Pancreas (tissue), 10 donors: ENCODE measurements at regions not wholly inside any gene's neighbourhood (a gene's known extent, or its start where the extent isn't known, plus 50 kb on each side); places are given as distances from the start of the nearest gene placed in this dataset.

Experiments used
- ATAC-seq, 4 donors: fragments of 200-7000 bp; cut with Tn5 transposase; one replicate each; pipeline versions ENCODE4 v1.8.0 to v1.9.1; 2020; ENCODE audit warnings: mild to moderate bottlenecking in 4 of 4, moderate library complexity in 4 of 4
- DNase-seq, 6 donors: peaks; one replicate each; pipeline ENCODE4 v3.0.0-alpha.2; 2020
- FAIRE-seq: peaks from 2 replicates; lab custom pipeline; 2012; peaks lifted over from hg19 to GRCh38; lab: Jason Lieb, UNC
- H3K27ac ChIP-seq, 4 donors: fragments of 200-600 bp; sonication (generic); 1 replicate in 3 of 4; 2 replicates in 1 of 4; pipeline versions ENCODE4 v1.5.0 to v1.8.0; 2020
- H3K27me3 ChIP-seq, 4 donors: fragments of 200-600 bp; one replicate each; pipeline ENCODE4 v1.8.0; 2021
- H3K36me3 ChIP-seq, 3 donors: fragments of 200-600 bp; sonication (generic) in 1 of 3; one replicate each; pipeline versions ENCODE4 v1.5.0 to v1.8.0; 2020 to 2021
- H3K4me1 ChIP-seq, 3 donors: fragments of 200-600 bp; one replicate each; pipeline ENCODE4 v1.8.0; 2021
- H3K4me3 ChIP-seq, 4 donors: fragments of 200-600 bp; sonication (generic) in 2 of 4; one replicate each; pipeline versions ENCODE4 v1.5.0 to v1.8.0; 2020 to 2021
- H3K9me3 ChIP-seq, 4 donors: fragments of 200-600 bp; one replicate each; pipeline ENCODE4 v1.8.0; 2021
- CTCF ChIP-seq, 4 donors: fragments of 200-600 bp; sonication (generic) in 3 of 4; IDR thresholded peaks; one replicate each; pipeline versions ENCODE4 v1.5.0 to v1.8.0; 2021; ENCODE audit warnings: antibody characterized with exemption in 4 of 4
- WGBS, 2 donors: extraction: QIAGEN DNeasy Blood & Tissue Kit; methylation state at CpG; one replicate each; pipeline ENCODE4 v1.1.7; 2013; 5-methylcytosine and 5-hydroxymethylcytosine counted together
- intact Hi-C, 3 donors: fragments of 100-400 bp; cut with DNase I; formaldehyde crosslinking; loops; one replicate each; pipeline versions ENCODE4 v1.11.1 to v1.14.2; 2022
- donor health status: healthy with polysubstance abuse.
- donor health status: DM: no; HTN: no; CAD: no; lungs with moderate emphysema.
- donor health status: DM: no; HTN: no; CAD: no.
- donor health status: control.
- donor health status: control.
- donor health status: Bipolar disorder and iron deficiency.
- donor health status: DM: yes; HTN: yes; CAD: no.
- donor health status: DM: no; HTN: no; CAD: no.
- donor health status: DM: no; HTN: no; CAD: no.
- donor health status: DM: yes; HTN: yes; CAD: no.

- no peak for ATAC-seq
- DNase-seq: no peak
- Histone ChIP-seq H3K36me3 (no peaks in the 10 kb centered on the region), H3K4me3 (no peak overlapping the region), H3K27ac (no peak overlapping the region), H3K27me3 (no peaks in the 10 kb centered on the region), H3K4me1 (no peaks in the 10 kb centered on the region), H3K9me3 (no peaks in the 10 kb centered on the region)
- no peak for FAIRE-seq
- intact Hi-C loops: no loop called here
- no peak for TF ChIP-seq CTCF (IDR thresholded peaks at IDR 0.05)
Observed at GRCh38 chr1:80385650-80386049, 1379.1 kb upstream of the ADGRL4 start.

- H3K9me3 ChIP-seq: no peaks in the 10 kb centered on the region
- H3K4me1 ChIP-seq: no peaks in the 10 kb centered on the region
- no peaks in the 10 kb centered on the region for H3K27me3 ChIP-seq
- no peak overlapping the region for H3K27ac ChIP-seq
- H3K36me3 ChIP-seq: no peaks in the 10 kb centered on the region
- TF ChIP-seq CTCF (IDR thresholded peaks at IDR 0.05): no peak
- no peak for DNase-seq
- ATAC-seq: no peak
- no peak overlapping the region for H3K4me3 ChIP-seq
- FAIRE-seq: no peak
- intact Hi-C loops: no loop called here
Observed at GRCh38 chr1:80384959-80385358, 1378.4 kb upstream of the ADGRL4 start.

- no peak for TF ChIP-seq CTCF (IDR thresholded peaks at IDR 0.05)
- intact Hi-C loops: no loop called here
- DNase-seq: no peak
- H3K9me3 ChIP-seq: no peaks in the 10 kb centered on the region
- no peak overlapping the region for H3K4me3 ChIP-seq
- H3K36me3 ChIP-seq: no peaks in the 10 kb centered on the region
- no peaks in the 10 kb centered on the region for H3K4me1 ChIP-seq
- FAIRE-seq: no peak
- H3K27me3 ChIP-seq: no peaks in the 10 kb centered on the region
- WGBS, 2 donors: 38 to 49% methylated on average over 1 of the region's 1 CpG
- no peak for ATAC-seq
- H3K27ac ChIP-seq: no peak overlapping the region
Observed at GRCh38 chr1:80384083-80384830, 1377.7 kb upstream of the ADGRL4 start.

- FAIRE-seq (no peak), ATAC-seq (no peak), DNase-seq (no peak)
- Histone ChIP-seq H3K36me3 (no peaks in the 10 kb centered on the region), H3K9me3 (no peaks in the 10 kb centered on the region), H3K27ac (no peak overlapping the region), H3K4me1 (no peaks in the 10 kb centered on the region), H3K4me3 (no peak overlapping the region), H3K27me3 (no peaks in the 10 kb centered on the region)
- TF ChIP-seq CTCF (IDR thresholded peaks at IDR 0.05): no peak
- intact Hi-C loops: no loop called here
Observed at GRCh38 chr1:80375662-80376061, 1369.1 kb upstream of the ADGRL4 start.

GRCh38 chr1:80375109-80375508 is 1368.6 kb upstream of the ADGRL4 start:
- no peaks in the 10 kb centered on the region for H3K36me3 ChIP-seq
- no peaks in the 10 kb centered on the region for H3K4me1 ChIP-seq
- ATAC-seq (no peak), DNase-seq (no peak), FAIRE-seq (no peak)
- no peaks in the 10 kb centered on the region for H3K9me3 ChIP-seq
- no peaks in the 10 kb centered on the region for H3K27me3 ChIP-seq
- no peak overlapping the region for H3K27ac ChIP-seq
- no peak overlapping the region for H3K4me3 ChIP-seq
- WGBS, 2 donors: 47 to 61% methylated on average over 1 of the region's 1 CpG
- TF ChIP-seq CTCF (IDR thresholded peaks at IDR 0.05): no peak
- intact Hi-C loops: no loop called here
